ENCODE measurements at regions not wholly inside any gene's neighbourhood (a gene's known extent, or its start where the extent isn't known, plus 50 kb on each side); places are given as distances from the start of the nearest gene placed in this dataset.
A peak's percentile ranks its signal among the peaks of the same experiment; 100 is the strongest.
"Not testable (repeated sequence)": the region's sequence is repeated elsewhere in the genome, so short reads cannot be mapped to it uniquely, and the experiment has no call there.

DNA sequence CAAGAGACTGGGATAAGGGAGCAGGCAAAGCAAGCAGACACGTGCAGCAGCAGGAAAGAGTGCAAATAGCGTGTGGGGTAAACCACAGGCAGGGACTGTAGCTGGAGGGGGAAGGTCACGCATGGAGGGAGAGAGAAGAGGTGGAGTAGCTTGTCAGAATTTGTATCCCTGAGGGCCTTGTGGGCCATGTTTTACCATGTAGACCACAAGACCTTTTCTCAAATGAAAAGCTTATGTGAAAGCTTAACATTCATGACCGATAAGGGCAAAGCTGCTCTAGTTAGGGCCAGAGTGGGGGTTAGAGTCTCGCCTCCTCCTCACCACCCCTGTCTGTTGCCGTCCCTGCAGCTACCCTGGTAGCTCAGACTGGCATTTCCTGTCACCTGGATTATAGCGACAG lies 152.9 kb upstream of the E2F7 start:
- DNase-seq (ENCODE audit: low read depth): peak; percentile 21

DNA sequence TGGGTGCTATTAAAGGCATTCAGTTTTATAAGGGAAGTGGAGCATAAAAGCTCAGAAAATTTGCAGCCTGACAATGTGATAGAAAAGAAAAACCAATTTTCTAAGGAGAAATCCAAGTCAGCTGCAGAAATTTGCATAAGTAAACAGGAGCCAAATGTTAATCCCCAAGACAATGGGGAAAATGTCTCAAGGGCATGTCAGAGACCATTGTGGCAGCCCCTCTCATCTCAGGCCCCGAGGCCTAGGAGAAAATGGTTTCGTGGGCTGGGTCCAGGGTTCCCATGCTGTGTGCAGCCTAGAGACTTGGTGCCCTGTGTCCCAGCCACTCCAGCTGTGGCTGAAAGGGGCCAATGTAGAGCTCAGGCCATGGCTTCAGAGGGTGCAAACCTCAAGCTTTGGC lies 150.8 kb upstream of the E2F7 start:
- not testable (repeated sequence) for DNase-seq (ENCODE audit: low read depth)

DNA sequence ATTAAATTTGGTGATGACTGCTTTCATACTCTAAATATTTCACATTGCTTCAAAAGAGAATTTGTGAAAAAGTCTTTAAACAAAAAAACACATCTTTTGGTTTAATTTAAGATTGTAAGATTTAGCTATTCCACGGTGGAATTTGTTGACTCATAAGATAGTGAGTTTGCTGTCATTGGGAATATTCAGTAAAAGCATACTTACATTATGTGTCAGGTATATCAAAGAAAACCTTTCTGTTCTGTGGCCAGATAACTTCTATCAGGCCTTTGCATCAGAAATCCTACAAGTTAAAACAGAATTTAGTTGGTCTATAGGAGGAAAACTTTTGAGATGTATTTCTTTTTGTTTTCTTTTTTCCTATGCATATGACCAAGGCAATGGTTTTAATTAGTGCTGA lies 148.8 kb upstream of the E2F7 start:
- DNase-seq (ENCODE audit: low read depth): no peak

DNA sequence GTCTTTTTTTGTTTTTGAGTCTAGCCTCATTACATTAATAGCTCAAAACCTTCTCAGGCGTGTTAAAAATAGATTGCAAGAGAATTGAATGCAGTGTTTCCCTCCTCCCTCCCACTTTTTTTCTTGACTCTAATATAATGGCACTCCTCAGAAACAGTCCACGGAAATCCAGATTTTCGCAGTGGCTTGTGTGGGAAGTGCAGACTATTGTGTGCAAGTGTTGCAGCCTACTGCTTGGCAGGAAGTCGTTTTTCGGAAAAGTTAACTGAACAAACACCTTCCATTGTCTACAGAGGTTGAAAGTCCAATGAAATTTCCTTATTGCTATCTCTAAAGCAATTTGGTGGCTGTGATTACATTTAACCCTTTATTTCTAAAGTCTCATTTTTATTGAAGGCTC lies 147.9 kb upstream of the E2F7 start:
- no peak for DNase-seq (ENCODE audit: low read depth)

DNA sequence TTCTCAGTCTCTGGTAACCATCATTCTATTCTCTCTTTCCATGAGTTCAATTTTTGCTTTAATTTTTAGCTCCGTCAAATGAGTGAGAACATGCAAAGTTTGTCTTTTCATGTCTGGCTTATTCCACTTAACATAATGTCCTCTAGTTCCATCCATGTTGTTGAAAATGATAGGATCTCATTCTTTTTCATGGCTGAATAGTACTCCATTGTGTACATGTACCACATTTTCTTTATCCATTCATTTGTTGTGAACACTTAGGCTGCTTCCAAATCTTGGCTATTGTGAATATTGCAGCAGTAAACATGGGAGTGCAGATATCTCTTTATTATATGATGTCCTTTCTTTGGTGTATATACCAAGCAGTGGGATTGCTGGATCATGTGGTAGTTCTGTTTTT lies 145.4 kb upstream of the E2F7 start:
- no peak for DNase-seq (ENCODE audit: low read depth)

DNA sequence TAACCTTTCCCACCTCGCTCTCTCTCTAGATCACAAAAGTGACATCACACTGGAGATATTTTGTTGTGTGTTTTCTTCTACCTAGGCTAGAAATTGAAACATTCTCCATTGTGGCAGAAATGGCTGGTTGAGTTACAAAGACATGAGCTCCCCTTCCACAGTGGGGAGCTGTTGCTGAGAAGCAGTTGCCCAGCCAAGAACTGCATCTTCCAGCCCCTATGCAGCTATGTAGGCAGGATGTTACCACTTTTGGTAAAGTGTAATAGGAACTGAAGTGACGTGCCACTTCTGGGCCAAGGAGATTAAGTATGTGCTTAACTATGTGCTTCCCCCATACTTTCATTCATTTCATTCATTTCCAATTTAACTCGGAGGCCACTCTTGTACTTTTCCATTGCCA lies 138.7 kb upstream of the E2F7 start:
- DNase-seq (ENCODE audit: low read depth): peak; percentile 29

DNA sequence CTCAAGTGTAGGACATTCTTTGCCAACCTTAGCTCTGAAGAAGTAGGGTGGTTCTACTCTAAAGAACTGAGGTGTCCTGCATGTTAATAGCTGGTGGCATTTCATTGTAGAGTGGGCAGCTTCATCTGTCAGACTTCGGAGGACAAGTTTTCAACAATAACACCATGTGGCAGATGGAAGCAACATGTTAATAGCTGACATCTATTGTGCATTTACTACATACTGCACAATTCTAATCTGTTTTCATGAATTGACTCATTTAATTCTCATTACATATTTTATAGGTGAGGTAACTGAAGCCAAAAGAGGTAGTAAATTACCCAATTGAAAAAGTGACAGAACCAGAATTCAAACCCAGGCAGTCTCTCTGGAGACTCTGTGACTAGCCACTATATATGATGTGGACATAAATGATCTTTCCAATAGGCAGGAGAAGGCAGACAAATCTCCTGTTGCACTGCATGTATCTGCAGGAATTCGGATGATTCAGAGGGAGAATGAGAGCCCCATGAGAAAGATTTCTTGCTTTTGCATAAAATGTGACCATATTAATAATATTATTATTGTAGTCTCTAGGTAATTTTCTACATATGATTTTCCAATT lies 137.2 kb upstream of the E2F7 start:
- DNase-seq (ENCODE audit: low read depth): no peak

DNA sequence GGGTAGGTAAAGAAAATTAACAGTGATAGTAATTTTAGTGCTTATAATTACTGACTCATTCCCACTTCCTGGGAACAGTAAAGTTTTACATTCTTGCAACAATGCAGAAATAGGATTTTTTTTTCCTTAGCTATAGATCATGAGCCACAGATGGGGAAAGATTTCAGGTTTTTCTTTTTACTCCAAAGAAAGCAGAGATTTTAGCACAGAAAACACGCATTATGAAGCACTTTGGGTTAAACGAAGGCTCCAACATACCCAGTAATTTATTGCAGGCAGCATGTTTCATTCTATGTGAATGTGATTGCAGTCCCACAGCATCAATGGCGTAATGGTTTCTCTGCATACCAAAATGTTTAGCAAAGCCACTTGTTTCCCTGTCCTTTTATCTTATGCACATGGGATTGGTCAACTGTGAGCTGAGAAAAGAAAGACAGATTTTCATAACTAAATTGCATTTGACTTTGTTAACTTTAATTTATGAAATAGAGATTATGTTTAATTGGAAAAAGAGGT lies 124.6 kb upstream of the E2F7 start:
- DNase-seq (ENCODE audit: low read depth): peak; percentile 84

DNA sequence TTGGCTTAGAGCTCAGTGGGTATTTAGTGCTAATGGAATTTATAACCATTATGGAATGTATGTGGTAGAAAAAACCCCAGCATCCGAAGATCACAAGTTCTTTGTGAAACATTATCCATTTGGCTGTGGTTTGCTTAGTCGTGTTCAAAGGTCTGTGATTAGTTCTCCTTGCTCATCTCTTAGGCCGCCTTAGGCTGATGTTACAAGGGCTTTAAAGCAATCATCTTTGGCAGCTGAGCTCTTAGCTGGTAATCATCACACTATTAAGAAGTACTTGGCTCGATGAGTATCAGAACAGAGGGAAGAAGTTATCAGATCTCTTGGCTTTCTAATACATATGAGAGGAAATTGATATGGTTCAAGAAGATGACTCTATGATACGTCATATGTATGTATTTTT lies 124.1 kb upstream of the E2F7 start:
- peak; percentile 89 for DNase-seq (ENCODE audit: low read depth)

DNA sequence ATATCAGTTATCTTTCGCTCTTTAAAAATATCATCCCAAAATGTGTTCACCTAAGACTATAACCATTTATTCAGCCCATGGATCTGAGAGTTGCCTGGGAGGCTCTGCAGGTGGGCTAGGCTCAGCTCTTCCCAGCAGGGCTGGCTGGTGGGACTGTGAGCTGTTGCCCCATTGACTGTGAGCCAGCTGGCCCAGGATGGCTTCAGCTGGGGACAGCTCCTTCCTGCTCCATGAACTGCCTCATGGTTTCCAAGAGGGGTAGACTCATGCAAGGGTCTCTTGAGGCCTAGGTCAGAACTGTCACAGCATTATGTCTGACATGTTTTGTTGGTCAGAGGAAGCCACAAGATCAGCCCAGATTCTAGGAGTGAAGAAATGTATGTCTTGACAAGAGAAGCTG lies 114.1 kb upstream of the E2F7 start:
- no peak for DNase-seq (ENCODE audit: low read depth)

DNA sequence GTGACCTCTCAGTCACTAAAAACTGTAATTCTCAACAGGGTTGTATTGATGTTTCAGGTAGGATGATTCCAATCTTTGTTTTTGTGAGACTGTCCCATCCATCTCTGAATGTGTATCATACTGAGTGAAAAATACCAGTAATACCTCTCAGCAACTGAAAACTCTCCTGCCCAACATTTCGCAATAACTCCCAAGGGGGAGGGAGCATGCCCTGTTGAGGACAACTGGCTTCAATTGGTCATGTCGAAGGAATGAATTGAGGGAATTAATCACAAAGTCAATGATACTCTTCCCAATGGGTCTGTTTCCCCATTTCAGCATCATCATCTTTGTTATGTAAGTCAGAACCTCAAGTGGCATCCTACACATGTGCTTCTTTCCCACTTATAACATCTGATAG lies 102.4 kb upstream of the E2F7 start:
- no peak for DNase-seq (ENCODE audit: low read depth)

DNA sequence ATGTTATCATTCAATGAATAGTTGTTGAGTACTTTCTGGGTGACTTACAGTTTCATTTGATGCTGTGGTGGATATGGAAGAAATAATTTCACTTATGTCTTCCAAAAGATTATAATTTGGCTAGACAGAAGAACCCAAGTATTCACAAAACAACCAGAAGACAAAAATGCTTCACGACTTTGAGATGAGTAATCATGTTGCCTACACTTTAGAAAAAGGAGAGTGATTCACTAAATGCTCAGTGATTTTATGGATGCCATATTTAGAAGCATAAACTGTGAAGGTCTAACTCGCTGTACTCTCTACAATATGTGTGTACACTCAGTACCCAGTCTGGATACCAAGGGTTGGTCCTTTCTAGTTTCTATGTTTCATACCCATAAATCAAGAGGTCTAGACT lies 101.3 kb upstream of the E2F7 start:
- DNase-seq (ENCODE audit: low read depth): no peak

DNA sequence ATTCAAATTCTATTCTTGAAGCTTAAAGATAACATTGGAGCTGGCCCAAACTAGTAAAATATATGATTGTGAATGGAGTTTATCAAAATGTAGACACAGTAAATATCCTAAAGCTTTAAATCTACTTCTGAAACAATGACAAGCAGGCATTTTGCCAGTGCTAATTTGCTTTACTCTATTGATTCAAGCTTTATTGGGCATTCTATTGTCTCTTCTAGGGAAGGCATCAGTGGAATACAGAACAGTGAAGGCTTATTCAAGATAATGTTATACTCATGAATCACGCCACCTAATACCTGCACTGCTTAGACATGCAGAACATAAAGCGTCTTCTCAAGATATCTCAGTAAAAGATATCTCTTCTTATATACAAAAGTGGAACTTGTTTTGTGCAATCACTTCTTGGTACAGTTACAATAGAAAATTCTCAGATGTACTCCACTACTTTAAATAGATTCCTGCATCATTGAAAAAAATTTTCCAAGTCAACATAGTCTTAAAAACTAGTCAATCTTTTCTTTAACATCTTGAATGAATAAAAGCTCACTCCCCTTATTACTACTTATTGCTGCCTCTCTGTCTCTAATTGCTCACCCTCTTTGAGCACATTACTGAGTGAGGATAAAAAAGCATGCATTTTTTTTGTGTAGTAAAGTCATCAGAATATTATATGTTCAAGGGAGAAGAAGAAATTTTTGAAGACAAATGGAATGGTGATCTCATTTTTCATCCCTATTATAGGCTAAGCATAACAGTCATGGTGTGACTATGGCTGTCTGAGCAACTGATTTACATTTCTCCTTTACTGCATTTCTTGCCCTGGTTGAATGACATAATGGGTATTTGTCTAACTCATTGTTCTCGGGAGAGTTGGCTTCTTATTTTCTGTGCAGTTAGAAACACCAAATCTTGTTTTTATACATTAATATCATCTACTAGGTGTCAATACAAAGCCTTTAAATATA lies 98.0 kb upstream of the E2F7 start:
- no peak for DNase-seq (ENCODE audit: low read depth)

DNA sequence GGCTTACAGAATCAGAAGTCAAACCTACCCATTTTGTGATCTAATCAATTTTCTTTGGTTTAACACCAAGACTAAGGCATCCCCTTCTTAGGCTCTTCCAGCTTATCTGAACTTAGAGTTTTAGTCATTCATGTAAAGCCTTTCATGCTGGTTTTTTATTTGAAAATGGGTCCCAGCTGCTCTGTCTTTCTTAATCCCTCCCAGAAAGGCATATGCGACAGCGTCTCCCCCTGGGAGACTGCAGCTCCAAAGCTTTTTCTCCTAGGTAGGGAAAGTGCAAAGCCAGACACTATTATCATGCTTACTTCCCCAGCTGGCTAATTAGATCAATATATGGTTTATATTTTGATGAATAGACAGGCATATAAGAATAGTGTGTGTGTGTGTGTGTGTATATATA lies 96.6 kb upstream of the E2F7 start:
- DNase-seq (ENCODE audit: low read depth): no peak

DNA sequence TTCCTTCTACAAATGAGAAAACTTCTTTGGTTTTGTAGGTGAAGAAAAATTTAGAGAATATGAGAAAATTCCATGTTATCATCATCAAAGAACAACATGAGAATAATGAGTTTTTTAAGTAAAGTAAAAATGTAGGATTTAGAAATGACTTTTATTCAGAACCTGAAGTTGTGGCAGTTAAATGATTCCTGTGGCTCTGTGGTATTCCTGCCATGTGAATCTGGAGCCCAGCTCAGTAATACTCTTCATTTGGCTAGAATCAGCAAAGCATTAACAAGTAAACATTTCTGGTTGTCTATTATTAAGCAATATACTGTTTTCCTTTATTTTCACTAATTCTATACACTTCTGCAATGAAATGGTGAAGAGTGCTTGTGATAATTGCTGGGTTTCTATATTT lies 95.6 kb upstream of the E2F7 start:
- DNase-seq (ENCODE audit: low read depth): no peak

DNA sequence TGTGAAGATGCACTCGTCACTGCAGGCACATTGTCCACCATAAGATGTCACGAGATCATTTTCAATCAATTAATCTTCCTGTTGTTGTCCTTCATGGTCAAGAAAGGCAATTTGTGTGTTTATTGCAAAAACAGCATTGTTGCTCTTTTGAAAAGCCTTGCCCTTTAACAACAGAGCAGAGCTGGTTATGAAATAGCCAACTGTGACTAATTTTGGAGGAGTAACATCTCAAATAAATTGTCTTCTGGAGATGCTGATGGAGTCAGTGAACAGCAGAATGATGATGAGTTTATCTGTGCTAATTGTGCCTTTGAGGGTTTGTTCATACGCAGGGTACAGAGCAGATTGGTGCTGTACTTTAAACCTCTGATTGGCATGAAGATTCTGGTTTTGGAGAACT lies 88.3 kb upstream of the E2F7 start:
- no peak for DNase-seq (ENCODE audit: low read depth)

DNA sequence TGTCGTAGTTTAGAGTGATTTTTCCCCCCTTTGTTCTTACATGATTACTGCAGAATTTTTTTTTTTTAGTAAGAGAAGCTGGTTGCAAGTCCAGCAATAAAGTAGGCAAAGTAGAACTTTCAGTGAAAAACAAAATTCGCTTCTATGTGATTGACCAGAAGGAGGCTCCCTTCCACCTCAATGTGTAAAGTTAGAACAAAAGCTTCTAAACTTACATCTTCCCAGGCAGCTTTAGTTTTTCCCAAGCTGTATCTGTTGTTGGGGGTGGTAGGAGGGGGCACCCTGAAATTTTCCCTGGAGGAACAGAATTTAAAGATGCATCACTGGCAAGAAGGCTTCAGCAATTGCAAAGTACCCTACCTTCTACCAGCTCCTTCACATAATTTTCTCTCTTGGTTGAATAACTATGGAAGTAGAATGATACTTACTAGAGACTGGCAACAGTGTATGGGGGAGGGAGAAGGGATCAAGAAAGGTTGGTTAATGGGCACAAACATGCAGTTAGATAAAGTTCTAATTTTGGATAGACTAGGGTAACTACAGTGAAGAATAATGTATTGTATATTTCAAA lies 87.3 kb upstream of the E2F7 start:
- peak; percentile 25 for DNase-seq (ENCODE audit: low read depth)

DNA sequence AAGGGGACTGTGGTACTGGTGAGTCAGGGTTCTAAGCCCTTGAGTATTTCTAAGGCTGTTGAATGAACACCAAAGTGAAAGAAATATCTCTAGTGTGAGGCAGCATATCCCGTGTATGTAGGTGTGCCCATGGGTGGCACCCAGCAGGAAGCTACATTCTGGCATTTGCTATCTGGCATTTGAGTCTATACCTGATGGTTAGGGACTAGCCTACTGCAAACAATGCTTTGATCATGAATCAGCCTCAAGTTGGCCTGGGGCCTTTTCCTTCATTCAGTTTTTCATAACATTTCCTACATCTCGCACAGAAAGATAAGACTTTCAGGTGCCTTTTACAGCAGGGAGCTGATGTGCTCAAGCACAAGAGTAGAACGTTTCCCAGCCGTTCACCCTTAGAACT lies 85.7 kb upstream of the E2F7 start:
- DNase-seq (ENCODE audit: low read depth): peak; percentile 9

DNA sequence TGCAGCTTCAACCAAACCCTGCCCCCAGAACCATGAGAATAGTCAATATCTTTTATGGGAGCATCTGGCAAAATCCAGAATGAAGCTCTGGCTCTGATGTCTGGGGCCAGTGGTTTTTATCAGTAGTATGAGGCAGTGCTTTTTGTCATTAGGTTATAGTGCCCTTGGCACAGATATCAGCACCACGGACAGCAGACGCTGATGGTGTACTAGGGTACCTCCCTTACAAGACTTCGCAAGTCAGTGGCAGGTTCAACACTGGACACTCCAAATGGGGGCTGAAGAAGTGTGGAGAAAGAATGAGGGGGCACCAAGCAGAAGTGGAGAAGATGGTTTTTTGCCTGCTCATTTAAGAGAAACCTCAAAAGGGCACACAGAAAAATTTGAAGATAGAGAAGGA lies 68.2 kb upstream of the E2F7 start:
- DNase-seq (ENCODE audit: low read depth): peak; percentile 72

DNA sequence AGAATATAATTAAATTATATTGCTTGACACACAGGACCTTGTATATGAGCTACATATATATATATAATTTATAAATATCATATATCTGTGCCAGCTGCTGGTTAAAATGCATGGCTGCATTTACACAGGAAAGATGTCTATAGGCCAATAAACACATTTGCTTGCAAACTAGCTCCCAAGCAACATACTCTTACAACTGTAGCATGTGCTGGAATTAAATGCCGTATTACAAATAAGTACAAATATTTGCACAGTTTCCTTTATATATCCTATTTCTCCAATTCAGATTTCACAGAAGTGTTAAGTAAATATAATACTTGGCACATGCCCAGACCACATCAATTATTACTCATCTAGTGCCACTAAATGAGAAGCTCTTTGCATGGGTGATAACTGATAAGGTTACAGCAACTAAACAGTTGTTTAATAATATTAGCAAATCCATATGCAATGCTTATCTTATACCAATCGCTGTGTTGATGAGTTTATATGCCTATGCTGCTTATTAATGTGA lies 66.7 kb upstream of the E2F7 start:
- no peak for DNase-seq (ENCODE audit: low read depth)

DNA sequence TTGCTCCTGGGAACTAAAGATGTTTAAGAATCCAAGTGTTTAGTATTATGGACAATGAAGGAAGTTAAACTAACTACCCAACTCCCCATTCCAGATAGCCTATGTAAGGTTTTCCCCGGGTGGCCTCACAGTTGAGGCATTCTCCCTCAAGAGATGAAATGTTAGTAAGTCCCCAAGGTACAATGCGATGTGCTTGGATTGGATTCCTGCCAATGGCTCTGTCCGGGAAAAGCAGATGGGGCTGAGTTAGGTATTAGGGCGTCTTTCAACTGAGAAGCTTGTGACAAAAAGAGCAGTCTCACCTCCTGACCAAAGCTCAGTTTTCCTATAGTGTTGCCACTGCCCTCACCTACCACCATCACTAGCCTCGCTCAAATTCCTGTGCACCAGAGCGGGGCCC lies 64.8 kb upstream of the E2F7 start:
- peak; percentile 49 for DNase-seq (ENCODE audit: low read depth)

DNA sequence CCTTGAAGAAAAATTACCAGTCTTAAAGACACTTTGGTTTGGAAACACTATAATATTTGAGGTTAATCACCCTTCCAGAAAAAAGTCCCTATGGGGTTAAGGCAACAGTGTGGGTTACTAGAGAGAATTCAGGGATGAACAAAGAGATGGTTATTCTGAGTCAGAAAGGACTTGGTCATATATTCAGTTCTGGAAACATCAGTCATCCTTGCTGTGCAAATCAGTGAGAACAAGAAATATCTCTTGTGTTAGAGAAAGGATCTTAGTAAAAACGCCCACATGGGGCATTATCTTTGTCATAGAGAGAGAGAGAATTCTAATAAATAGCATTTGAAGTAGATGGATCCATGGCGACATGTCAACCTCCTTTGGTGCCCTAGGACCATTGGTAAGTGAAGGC lies 59.4 kb upstream of the E2F7 start:
- DNase-seq (ENCODE audit: low read depth): peak; percentile 49

DNA sequence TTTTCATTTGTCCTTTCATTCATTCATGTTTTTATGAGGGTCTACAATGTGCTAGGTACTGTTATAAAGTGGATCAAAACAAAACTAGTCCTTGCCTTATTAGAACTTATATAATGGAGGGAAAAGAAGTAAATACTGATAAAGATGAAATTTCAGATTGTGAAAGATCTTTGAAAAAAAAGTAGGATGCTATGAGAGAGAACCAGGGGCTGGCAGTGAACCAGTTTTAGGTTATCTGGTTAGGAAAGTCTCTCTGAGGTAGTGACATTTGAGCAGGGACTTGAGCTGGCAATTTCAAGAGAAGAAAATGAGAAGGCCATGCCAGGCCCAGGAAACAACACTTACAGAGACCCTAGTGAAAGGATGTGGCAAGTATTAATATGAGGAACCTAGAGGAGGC lies 57.3 kb upstream of the E2F7 start:
- DNase-seq (ENCODE audit: low read depth): no peak
